ENCODE measurements at regions not wholly inside any gene's neighbourhood (a gene's known extent, or its start where the extent isn't known, plus 50 kb on each side); places are given as distances from the start of the nearest gene placed in this dataset.

- ChIA-PET CTCF (no interaction called here), POLR2A (ENCODE audit: unreplicated experiment) (no interaction called here)
- Histone ChIP-seq H2AK5ac (ENCODE audit: low read depth, low read length) (no peak overlapping the region), H2BK20ac (ENCODE audit: low read depth, low read length) (no peak overlapping the region), H3K14ac (replicated peaks; ENCODE audit: low read depth, low read length) (no peak overlapping the region), H3K4me1 (ENCODE audit: control insufficient read depth, insufficient read depth, low read length) (no peaks in the 10 kb centered on the region), H3K23ac (ENCODE audit: low read depth, low read length) (no peak overlapping the region), H2AFZ (replicated peaks; ENCODE audit: low read length, poor library complexity) (no peak overlapping the region), H3K56ac (ENCODE audit: extremely low read depth, insufficient read depth, low read length) (no peak overlapping the region), H3K9ac (ENCODE audit: low read depth, low read length) (no peak overlapping the region), H2BK5ac (ENCODE audit: low read depth, low read length, poor library complexity, severe bottlenecking) (no peak overlapping the region), H3K9me1 (ENCODE audit: insufficient read depth, low read length) (no peaks in the 10 kb centered on the region), H4K5ac (ENCODE audit: low read depth, low read length) (no peak overlapping the region), H4K20me1 (ENCODE audit: insufficient read depth, low read length) (no peaks in the 10 kb centered on the region), H3K79me1 (ENCODE audit: low read depth in 1 of 2, low read length in 2 of 2) (no peaks in the 10 kb centered on the region), H3K36me3 (ENCODE audit: control insufficient read depth, insufficient read depth, low read length) (no peaks in the 10 kb centered on the region), H3K4me2 (ENCODE audit: low read depth, low read length) (no peak overlapping the region), H2AK9ac (replicated peaks; ENCODE audit: low read depth, low read length, poor library complexity) (no peak overlapping the region), H3K27ac (ENCODE audit: insufficient read depth, low read length) (no peak overlapping the region), H3K27me3 (ENCODE audit: control insufficient read depth, insufficient read depth, low read length) (no peaks in the 10 kb centered on the region), H2BK120ac (ENCODE audit: low read depth, low read length) (no peak overlapping the region), H2BK15ac (ENCODE audit: low read depth, low read length) (no peak overlapping the region), H4K91ac (ENCODE audit: insufficient read depth, low read depth, low read length) (no peak overlapping the region), H4K8ac (ENCODE audit: low read depth in 2 of 2, low read length in 2 of 2) (no peak overlapping the region), H3K18ac (ENCODE audit: low read depth, low read length) (no peak overlapping the region), H3K4ac (ENCODE audit: low read depth, low read length) (no peak overlapping the region), H3K4me3 (ENCODE audit: insufficient read depth, low read depth, low read length) (no peak overlapping the region), H3K9me3 (ENCODE audit: control insufficient read depth, insufficient read depth, low read length) (no peaks in the 10 kb centered on the region)
- DNase-seq (no peak), ATAC-seq (ENCODE audit: low read depth) (no peak)
- no peak for TF ChIP-seq RCOR1 (IDR thresholded peaks at IDR 0.05; ENCODE audit: insufficient replicate concordance, low read length)
- no peak for TF ChIP-seq CTCF (conservative IDR thresholded peaks at IDR 0.05; ENCODE audit: low read depth, low read length)
- no peak for TF ChIP-seq FOS (IDR thresholded peaks at IDR 0.05; ENCODE audit: low read depth, low read length)
- no peak for TF ChIP-seq USF2 (IDR thresholded peaks at IDR 0.05; ENCODE audit: low read depth, low read length)
- no peak for TF ChIP-seq MAFK (IDR thresholded peaks at IDR 0.05; ENCODE audit: low read depth, low read length)
- no peak for TF ChIP-seq BHLHE40 (IDR thresholded peaks at IDR 0.05; ENCODE audit: low read depth, low read length)
- no peak for TF ChIP-seq ELK1 (IDR thresholded peaks at IDR 0.05; ENCODE audit: borderline replicate concordance, low read depth, low read length)
- TF ChIP-seq SMC3 (IDR thresholded peaks at IDR 0.05; ENCODE audit: low read depth, low read length), result no peak
- TF ChIP-seq POLR2A (IDR thresholded peaks at IDR 0.05; ENCODE audit: low read depth, low read length), result no peak
- TF ChIP-seq CHD1 (IDR thresholded peaks at IDR 0.05; ENCODE audit: low read depth, low read length), result no peak
- no peak for TF ChIP-seq MAZ (IDR thresholded peaks at IDR 0.05; ENCODE audit: borderline replicate concordance, low read depth, low read length)
- no peak for TF ChIP-seq CEBPB (IDR thresholded peaks at IDR 0.05; ENCODE audit: low read depth, low read length)
- TF ChIP-seq RAD21 (IDR thresholded peaks at IDR 0.05; ENCODE audit: low read length), result no peak
- TF ChIP-seq NFE2L2 (IDR thresholded peaks at IDR 0.05; ENCODE audit: low read depth, low read length), result no peak
- in situ Hi-C loops (cut with MboI; ENCODE audit: low sequenced_read_pairs), result no loop called here
- dilution Hi-C loops (cut with HindIII; ENCODE audit: low sequenced_read_pairs, unreplicated experiment), result no loop called here
- intact Hi-C loops (cut with micrococcal nuclease), result no loop called here
- BruUV-seq (replicated peaks), result no TSS peak
Measured at GRCh38 chr5:97923496-97923895, 740.4 kb upstream of the RIOK2 start.
